GM23338 (cell line): ENCODE measurements at regions not wholly inside any gene's neighbourhood (a gene's known extent, or its start where the extent isn't known, plus 50 kb on each side); places are given as distances from the start of the nearest gene placed in this dataset.

Experiments used
- ATAC-seq: fragments of 200-7000 bp; cut with Tn5 transposase; 3 replicates; pipeline ENCODE4 v1.9.1; 2020
- DNase-seq: peaks from one replicate; pipeline ENCODE4 v3.0.0-alpha.2; 2015; ENCODE audit warnings: low spot score
- H2AFZ ChIP-seq: fragments of 200-600 bp; sonication (generic); 2 replicates; pipeline ENCODE4 v1.8.0; 2016; ENCODE audit warnings: antibody characterized with exemption, mild to moderate bottlenecking, moderate library complexity
- H3F3A ChIP-seq: fragments of 200-600 bp; sonication (generic); replicated peaks from 2 replicates; pipeline ENCODE4 v1.8.0; 2017; ENCODE audit warnings: antibody characterized with exemption, mixed run types, low read depth
- H3K27ac ChIP-seq: fragments of 200-600 bp; sonication (generic); 2 replicates; pipeline ENCODE4 v1.6.1; 2016; ENCODE audit warnings: low read depth
- H3K27me3 ChIP-seq: fragments of 200-600 bp; sonication (generic); 2 replicates; pipeline ENCODE4 v1.8.0; 2016; ENCODE audit warnings: mild to moderate bottlenecking, mixed run types, moderate library complexity; ENCODE audit not compliant: insufficient read depth
- H3K36me3 ChIP-seq: fragments of 200-600 bp; sonication (generic); 2 replicates; pipeline ENCODE4 v1.8.0; 2016; ENCODE audit warnings: mild to moderate bottlenecking; ENCODE audit not compliant: insufficient read depth
- H3K4me1 ChIP-seq: fragments of 200-600 bp; sonication (generic); 2 replicates; pipeline ENCODE4 v1.8.0; 2016; ENCODE audit warnings: mild to moderate bottlenecking, moderate library complexity; ENCODE audit not compliant: insufficient read depth
- H3K4me2 ChIP-seq: fragments of 200-600 bp; sonication (generic); 2 replicates; pipeline ENCODE4 v1.7.1; 2017; ENCODE audit warnings: mixed run types
- H3K4me3 ChIP-seq: fragments of 200-600 bp; sonication (generic); 2 replicates; pipeline ENCODE4 v1.6.1; 2016; ENCODE audit warnings: mixed run types
- H3K79me2 ChIP-seq: fragments of 200-600 bp; sonication (generic); replicated peaks from 2 replicates; pipeline ENCODE4 v1.8.0; 2017; ENCODE audit warnings: mild to moderate bottlenecking; ENCODE audit not compliant: insufficient read depth
- H3K9me2 ChIP-seq: fragments of 200-600 bp; sonication (generic); 2 replicates; pipeline ENCODE4 v1.8.0; 2017; ENCODE audit not compliant: insufficient read depth
- H4K20me1 ChIP-seq: fragments of 200-600 bp; sonication (generic); replicated peaks from 2 replicates; pipeline ENCODE4 v1.8.0; 2017; ENCODE audit warnings: mild to moderate bottlenecking; ENCODE audit not compliant: insufficient read depth
- H3K27ac Mint-ChIP-seq: 2 replicates; pipeline ENCODE4 v1.8.0; 2020; ENCODE audit warnings: inconsistent platforms, mild to moderate bottlenecking, moderate library complexity, mixed read lengths
- H3K27me3 Mint-ChIP-seq: 3 replicates; pipeline ENCODE4 v1.8.0; 2022; ENCODE audit warnings: low read depth, mild to moderate bottlenecking, moderate library complexity, mixed read lengths, inconsistent platforms; ENCODE audit not compliant: insufficient read depth, poor library complexity
- H3K36me3 Mint-ChIP-seq: 3 replicates; pipeline ENCODE4 v1.8.0; 2021; ENCODE audit warnings: low read depth, mild to moderate bottlenecking, inconsistent platforms, moderate library complexity, mixed read lengths
- H3K4me1 Mint-ChIP-seq: 3 replicates; pipeline ENCODE4 v1.8.0; 2020; ENCODE audit warnings: mild to moderate bottlenecking, inconsistent platforms, mixed read lengths
- H3K4me3 Mint-ChIP-seq: 3 replicates; pipeline ENCODE4 v1.8.0; 2021; ENCODE audit warnings: moderate library complexity, mild to moderate bottlenecking, inconsistent platforms, mixed read lengths
- H3K9me3 Mint-ChIP-seq: 3 replicates; pipeline ENCODE4 v1.8.0; 2020; ENCODE audit warnings: moderate library complexity, mild to moderate bottlenecking, inconsistent platforms, mixed read lengths
- CREB1 ChIP-seq: fragments of 250-450 bp; sonication (Bioruptor Pico); IDR thresholded peaks from 2 replicates; pipeline ENCODE4 v1.5.0; 2020; ENCODE audit warnings: low read depth, mild to moderate bottlenecking, moderate library complexity
- EZH2 ChIP-seq: fragments of 200-600 bp; sonication (generic); IDR thresholded peaks from one replicate; pipeline ENCODE4 v1.8.0; 2017; ENCODE audit warnings: antibody characterized with exemption, mild to moderate bottlenecking, low read depth; ENCODE audit not compliant: unreplicated experiment
- EZH2phosphoT487 ChIP-seq: fragments of 200-600 bp; sonication (generic); IDR thresholded peaks from one replicate; pipeline ENCODE4 v1.8.1; 2018; ENCODE audit warnings: antibody characterized with exemption; ENCODE audit not compliant: unreplicated experiment
- JUNB ChIP-seq: IDR thresholded peaks from one replicate; pipeline ENCODE4 v1.6.1; 2016; ENCODE audit warnings: antibody characterized with exemption; ENCODE audit not compliant: unreplicated experiment
- NANOG ChIP-seq: IDR thresholded peaks from 2 replicates; pipeline ENCODE4 v1.6.1; 2016; ENCODE audit warnings: antibody characterized with exemption, borderline replicate concordance
- POLR2AphosphoS5 ChIP-seq: IDR thresholded peaks from 2 replicates; pipeline ENCODE4 v1.6.1; 2016; ENCODE audit warnings: antibody characterized with exemption, low read depth
- STAT1 ChIP-seq: IDR thresholded peaks from one replicate; pipeline ENCODE4 v1.6.1; 2016; ENCODE audit warnings: antibody characterized with exemption; ENCODE audit not compliant: unreplicated experiment
- ZNF114 ChIP-seq: fragments of 250-450 bp; sonication (Bioruptor Pico); IDR thresholded peaks from 2 replicates; pipeline ENCODE4 v1.5.0; 2020; ENCODE audit warnings: mild to moderate bottlenecking, moderate library complexity
- ZNF331 ChIP-seq: fragments of 250-450 bp; sonication (Bioruptor Pico); IDR thresholded peaks from 2 replicates; pipeline ENCODE4 v1.5.0; 2020; ENCODE audit warnings: low read depth, mild to moderate bottlenecking, moderate library complexity
- TF ChIP-seq, protein P1 (sequence below): IDR thresholded peaks from one replicate; pipeline ENCODE4 v1.6.1; 2018; ENCODE audit warnings: antibody characterized with exemption; ENCODE audit not compliant: unreplicated experiment
- TF ChIP-seq, protein P2 (sequence below): IDR thresholded peaks from 2 replicates; pipeline ENCODE4 v1.6.1; 2016; ENCODE audit warnings: antibody characterized with exemption
- TF ChIP-seq, protein P3 (sequence below): fragments of 250-450 bp; sonication (Bioruptor Pico); IDR thresholded peaks from 2 replicates; pipeline ENCODE4 v1.5.0; 2020; ENCODE audit warnings: mild to moderate bottlenecking, moderate library complexity

DNA sequence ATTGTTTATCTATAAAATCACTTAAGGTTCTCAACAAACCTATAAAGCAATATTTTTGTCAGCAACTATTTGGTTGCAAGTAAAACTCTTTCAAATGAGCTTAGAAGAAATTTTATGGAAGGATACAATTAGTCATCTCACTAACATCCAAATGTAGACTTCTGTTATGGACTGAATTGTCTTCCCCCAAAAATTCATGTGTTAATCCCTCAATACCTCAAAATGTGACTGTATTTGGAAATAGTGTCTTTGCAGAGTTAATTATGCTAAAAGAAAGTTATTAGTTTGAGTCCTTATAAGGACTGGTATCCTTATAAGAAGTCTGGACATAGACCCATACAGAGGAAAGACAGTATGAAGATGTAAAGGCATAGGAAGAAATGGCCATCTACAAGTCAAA lies 357.8 kb upstream of the PRMT6 start (continued):
- no peak for TF ChIP-seq EZH2phosphoT487
- TF ChIP-seq CREB1 (CRISPR knock-in tag): no peak
- no peak for TF ChIP-seq EZH2
- TF ChIP-seq, protein P1, sequence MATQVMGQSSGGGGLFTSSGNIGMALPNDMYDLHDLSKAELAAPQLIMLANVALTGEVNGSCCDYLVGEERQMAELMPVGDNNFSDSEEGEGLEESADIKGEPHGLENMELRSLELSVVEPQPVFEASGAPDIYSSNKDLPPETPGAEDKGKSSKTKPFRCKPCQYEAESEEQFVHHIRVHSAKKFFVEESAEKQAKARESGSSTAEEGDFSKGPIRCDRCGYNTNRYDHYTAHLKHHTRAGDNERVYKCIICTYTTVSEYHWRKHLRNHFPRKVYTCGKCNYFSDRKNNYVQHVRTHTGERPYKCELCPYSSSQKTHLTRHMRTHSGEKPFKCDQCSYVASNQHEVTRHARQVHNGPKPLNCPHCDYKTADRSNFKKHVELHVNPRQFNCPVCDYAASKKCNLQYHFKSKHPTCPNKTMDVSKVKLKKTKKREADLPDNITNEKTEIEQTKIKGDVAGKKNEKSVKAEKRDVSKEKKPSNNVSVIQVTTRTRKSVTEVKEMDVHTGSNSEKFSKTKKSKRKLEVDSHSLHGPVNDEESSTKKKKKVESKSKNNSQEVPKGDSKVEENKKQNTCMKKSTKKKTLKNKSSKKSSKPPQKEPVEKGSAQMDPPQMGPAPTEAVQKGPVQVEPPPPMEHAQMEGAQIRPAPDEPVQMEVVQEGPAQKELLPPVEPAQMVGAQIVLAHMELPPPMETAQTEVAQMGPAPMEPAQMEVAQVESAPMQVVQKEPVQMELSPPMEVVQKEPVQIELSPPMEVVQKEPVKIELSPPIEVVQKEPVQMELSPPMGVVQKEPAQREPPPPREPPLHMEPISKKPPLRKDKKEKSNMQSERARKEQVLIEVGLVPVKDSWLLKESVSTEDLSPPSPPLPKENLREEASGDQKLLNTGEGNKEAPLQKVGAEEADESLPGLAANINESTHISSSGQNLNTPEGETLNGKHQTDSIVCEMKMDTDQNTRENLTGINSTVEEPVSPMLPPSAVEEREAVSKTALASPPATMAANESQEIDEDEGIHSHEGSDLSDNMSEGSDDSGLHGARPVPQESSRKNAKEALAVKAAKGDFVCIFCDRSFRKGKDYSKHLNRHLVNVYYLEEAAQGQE: no peak
- TF ChIP-seq, protein P2, sequence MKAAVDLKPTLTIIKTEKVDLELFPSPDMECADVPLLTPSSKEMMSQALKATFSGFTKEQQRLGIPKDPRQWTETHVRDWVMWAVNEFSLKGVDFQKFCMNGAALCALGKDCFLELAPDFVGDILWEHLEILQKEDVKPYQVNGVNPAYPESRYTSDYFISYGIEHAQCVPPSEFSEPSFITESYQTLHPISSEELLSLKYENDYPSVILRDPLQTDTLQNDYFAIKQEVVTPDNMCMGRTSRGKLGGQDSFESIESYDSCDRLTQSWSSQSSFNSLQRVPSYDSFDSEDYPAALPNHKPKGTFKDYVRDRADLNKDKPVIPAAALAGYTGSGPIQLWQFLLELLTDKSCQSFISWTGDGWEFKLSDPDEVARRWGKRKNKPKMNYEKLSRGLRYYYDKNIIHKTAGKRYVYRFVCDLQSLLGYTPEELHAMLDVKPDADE: no peak

DNA sequence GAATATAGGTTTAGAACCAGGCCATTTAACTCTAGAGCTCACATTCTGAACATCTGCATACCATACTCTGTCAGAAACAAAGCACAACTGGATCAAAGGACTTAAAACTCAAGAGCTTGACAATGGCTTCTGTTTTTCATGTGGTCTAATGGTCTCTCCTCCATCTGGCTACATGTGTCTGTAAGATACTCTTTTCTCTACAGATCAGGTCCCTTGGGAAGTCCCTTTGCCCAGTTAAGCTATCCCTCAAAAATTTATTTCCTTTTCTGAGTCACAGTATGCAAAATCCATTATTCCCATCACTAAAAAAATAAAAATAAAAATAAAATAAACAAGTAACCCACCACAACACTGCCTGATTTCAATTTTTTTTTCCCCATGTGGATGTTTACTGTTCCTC lies 357.0 kb upstream of the PRMT6 start:
- Histone ChIP-seq H3K36me3 (no peaks in the 10 kb centered on the region), H3K4me2 (no peak overlapping the region), H4K20me1 (no peaks in the 10 kb centered on the region), H3K4me3 (no peak overlapping the region), H3K27me3 (no peaks in the 10 kb centered on the region), H3K4me1 (no peaks in the 10 kb centered on the region), H3F3A (no peaks in the 10 kb centered on the region), H3K79me2 (no peaks in the 10 kb centered on the region), H3K27ac (no peak overlapping the region), H3K9me2 (peaks cover 12% of the 10 kb centered on the region), H2AFZ (no peak overlapping the region)
- no peak overlapping the region for H3K27ac Mint-ChIP-seq
- peaks cover 3% of the 10 kb centered on the region; the same call in 2 of the 3 replicates for H3K9me3 Mint-ChIP-seq
- no peak for ATAC-seq
- DNase-seq: no peak
- H3K36me3 Mint-ChIP-seq: peaks cover 3% of the 10 kb centered on the region; the same call in 1 of the 3 replicates
- no peak overlapping the region for H3K4me3 Mint-ChIP-seq
- no peaks in the 10 kb centered on the region for H3K4me1 Mint-ChIP-seq
- H3K27me3 Mint-ChIP-seq: no peaks in the 10 kb centered on the region
- TF ChIP-seq NANOG: no peak
- TF ChIP-seq POLR2AphosphoS5: no peak
- TF ChIP-seq ZNF114 (CRISPR knock-in tag): no peak
- TF ChIP-seq, protein P3, sequence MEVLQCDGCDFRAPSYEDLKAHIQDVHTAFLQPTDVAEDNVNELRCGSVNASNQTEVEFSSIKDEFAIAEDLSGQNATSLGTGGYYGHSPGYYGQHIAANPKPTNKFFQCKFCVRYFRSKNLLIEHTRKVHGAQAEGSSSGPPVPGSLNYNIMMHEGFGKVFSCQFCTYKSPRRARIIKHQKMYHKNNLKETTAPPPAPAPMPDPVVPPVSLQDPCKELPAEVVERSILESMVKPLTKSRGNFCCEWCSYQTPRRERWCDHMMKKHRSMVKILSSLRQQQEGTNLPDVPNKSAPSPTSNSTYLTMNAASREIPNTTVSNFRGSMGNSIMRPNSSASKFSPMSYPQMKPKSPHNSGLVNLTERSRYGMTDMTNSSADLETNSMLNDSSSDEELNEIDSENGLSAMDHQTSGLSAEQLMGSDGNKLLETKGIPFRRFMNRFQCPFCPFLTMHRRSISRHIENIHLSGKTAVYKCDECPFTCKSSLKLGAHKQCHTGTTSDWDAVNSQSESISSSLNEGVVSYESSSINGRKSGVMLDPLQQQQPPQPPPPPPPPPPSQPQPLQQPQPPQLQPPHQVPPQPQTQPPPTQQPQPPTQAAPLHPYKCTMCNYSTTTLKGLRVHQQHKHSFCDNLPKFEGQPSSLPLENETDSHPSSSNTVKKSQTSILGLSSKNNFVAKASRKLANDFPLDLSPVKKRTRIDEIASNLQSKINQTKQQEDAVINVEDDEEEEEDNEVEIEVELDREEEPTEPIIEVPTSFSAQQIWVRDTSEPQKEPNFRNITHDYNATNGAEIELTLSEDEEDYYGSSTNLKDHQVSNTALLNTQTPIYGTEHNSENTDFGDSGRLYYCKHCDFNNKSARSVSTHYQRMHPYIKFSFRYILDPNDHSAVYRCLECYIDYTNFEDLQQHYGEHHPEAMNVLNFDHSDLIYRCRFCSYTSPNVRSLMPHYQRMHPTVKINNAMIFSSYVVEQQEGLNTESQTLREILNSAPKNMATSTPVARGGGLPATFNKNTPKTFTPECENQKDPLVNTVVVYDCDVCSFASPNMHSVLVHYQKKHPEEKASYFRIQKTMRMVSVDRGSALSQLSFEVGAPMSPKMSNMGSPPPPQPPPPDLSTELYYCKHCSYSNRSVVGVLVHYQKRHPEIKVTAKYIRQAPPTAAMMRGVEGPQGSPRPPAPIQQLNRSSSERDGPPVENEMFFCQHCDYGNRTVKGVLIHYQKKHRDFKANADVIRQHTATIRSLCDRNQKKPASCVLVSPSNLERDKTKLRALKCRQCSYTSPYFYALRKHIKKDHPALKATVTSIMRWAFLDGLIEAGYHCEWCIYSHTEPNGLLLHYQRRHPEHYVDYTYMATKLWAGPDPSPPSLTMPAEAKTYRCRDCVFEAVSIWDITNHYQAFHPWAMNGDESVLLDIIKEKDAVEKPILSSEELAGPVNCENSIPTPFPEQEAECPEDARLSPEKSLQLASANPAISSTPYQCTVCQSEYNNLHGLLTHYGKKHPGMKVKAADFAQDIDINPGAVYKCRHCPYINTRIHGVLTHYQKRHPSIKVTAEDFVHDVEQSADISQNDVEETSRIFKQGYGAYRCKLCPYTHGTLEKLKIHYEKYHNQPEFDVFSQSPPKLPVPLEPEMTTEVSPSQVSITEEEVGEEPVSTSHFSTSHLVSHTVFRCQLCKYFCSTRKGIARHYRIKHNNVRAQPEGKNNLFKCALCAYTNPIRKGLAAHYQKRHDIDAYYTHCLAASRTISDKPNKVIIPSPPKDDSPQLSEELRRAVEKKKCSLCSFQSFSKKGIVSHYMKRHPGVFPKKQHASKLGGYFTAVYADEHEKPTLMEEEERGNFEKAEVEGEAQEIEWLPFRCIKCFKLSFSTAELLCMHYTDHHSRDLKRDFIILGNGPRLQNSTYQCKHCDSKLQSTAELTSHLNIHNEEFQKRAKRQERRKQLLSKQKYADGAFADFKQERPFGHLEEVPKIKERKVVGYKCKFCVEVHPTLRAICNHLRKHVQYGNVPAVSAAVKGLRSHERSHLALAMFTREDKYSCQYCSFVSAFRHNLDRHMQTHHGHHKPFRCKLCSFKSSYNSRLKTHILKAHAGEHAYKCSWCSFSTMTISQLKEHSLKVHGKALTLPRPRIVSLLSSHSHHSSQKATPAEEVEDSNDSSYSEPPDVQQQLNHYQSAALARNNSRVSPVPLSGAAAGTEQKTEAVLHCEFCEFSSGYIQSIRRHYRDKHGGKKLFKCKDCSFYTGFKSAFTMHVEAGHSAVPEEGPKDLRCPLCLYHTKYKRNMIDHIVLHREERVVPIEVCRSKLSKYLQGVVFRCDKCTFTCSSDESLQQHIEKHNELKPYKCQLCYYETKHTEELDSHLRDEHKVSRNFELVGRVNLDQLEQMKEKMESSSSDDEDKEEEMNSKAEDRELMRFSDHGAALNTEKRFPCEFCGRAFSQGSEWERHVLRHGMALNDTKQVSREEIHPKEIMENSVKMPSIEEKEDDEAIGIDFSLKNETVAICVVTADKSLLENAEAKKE (CRISPR knock-in tag): no peak
- no peak for TF ChIP-seq ZNF331
- TF ChIP-seq EZH2phosphoT487: no peak
- TF ChIP-seq, protein P2: no peak
- TF ChIP-seq STAT1: no peak
- TF ChIP-seq JUNB: no peak
